H1 (cell line): ENCODE measurements at regions not wholly inside any gene's neighbourhood (a gene's known extent, or its start where the extent isn't known, plus 50 kb on each side); places are given as distances from the start of the nearest gene placed in this dataset.
A peak's percentile ranks its signal among the peaks of the same experiment; 100 is the strongest.

Source experiments
- CTCF ChIA-PET: fragments of 300-600 bp; sonication (Branson Sonifier 250); formaldehyde crosslinking; loops from one replicate; lab custom pipeline; 2021; ENCODE audit not compliant: partially characterized antibody; lab: Charles Lee
- POLR2A ChIA-PET: fragments of 300-600 bp; sonication (Branson Sonifier 250); formaldehyde crosslinking; loops from one replicate; lab custom pipeline; 2021; ENCODE audit warnings: inconsistent platforms; ENCODE audit not compliant: partially characterized antibody; lab: Charles Lee
- DNase-seq, 2 experiments: peaks; one replicate each; pipeline versions ENCODE4 v3.0.0 to v3.0.0-alpha.2; 2010 to 2022; ENCODE audit warnings: low spot score in 2 of 2, low read depth in 1 of 2, mixed read lengths in 1 of 2
- FAIRE-seq: peaks from 2 replicates; lab custom pipeline; 2011; peaks lifted over from hg19 to GRCh38; lab: Jason Lieb, UNC
- H2AFZ ChIP-seq: 2 replicates; pipeline ENCODE4 v1.8.1; 2012; ENCODE audit warnings: low read length, inconsistent platforms
- H2AK5ac ChIP-seq: 2 replicates; pipeline ENCODE4 v1.6.1; 2013; ENCODE audit warnings: low read depth, low read length
- H2BK120ac ChIP-seq: replicated peaks from 2 replicates; pipeline ENCODE3; 2013; ENCODE audit warnings: low read depth, low read length, inconsistent platforms
- H2BK12ac ChIP-seq: 2 replicates; pipeline ENCODE4 v1.6.1; 2013; ENCODE audit warnings: low read depth, low read length
- H2BK15ac ChIP-seq: 2 replicates; pipeline ENCODE4 v1.6.1; 2013; ENCODE audit warnings: low read length
- H2BK20ac ChIP-seq: 2 replicates; pipeline ENCODE4 v1.6.1; 2013; ENCODE audit warnings: low read length
- H2BK5ac ChIP-seq: 2 replicates; pipeline ENCODE4 v1.6.1; 2013; ENCODE audit warnings: low read depth, low read length
- H3K14ac ChIP-seq: 2 replicates; pipeline ENCODE4 v1.6.1; 2013; ENCODE audit warnings: inconsistent platforms; ENCODE audit not compliant: insufficient read length
- H3K18ac ChIP-seq: 2 replicates; pipeline ENCODE4 v1.6.1; 2013; ENCODE audit warnings: low read length; ENCODE audit errors: extremely low read depth
- H3K23ac ChIP-seq: 2 replicates; pipeline ENCODE4 v1.6.1; 2013; ENCODE audit warnings: inconsistent platforms; ENCODE audit not compliant: insufficient read length
- H3K23me2 ChIP-seq: 2 replicates; pipeline ENCODE4 v1.6.1; 2013; ENCODE audit warnings: low read depth, low read length
- H3K27ac ChIP-seq: 2 replicates; pipeline ENCODE4 v1.6.1; 2011; ENCODE audit warnings: low read depth, low read length, inconsistent platforms
- H3K27me3 ChIP-seq, 4 experiments: replicated peaks in 1 of 4; 1 replicate in 1 of 4; 2 replicates in 3 of 4; pipeline versions ENCODE4 v1.6.1 to v1.8.1; 2011 to 2013; ENCODE audit warnings: low read length in 3 of 4, mild to moderate bottlenecking in 3 of 4, inconsistent platforms in 2 of 4, mixed read lengths in 2 of 4, moderate library complexity in 1 of 4; ENCODE audit not compliant: control insufficient read depth in 3 of 4, insufficient read depth in 3 of 4; ENCODE audit errors: extremely low read depth in 1 of 4
- H3K36me3 ChIP-seq, 4 experiments: 2 replicates each; pipeline versions ENCODE4 v1.6.1 to v1.8.1; 2011 to 2013; ENCODE audit warnings: mild to moderate bottlenecking in 4 of 4, low read length in 3 of 4, moderate library complexity in 2 of 4, control low read depth in 1 of 4, inconsistent platforms in 1 of 4; ENCODE audit not compliant: insufficient read depth in 4 of 4, control insufficient read depth in 2 of 4
- H3K4ac ChIP-seq: replicated peaks from 2 replicates; pipeline ENCODE3; 2013; ENCODE audit warnings: low read length, low read depth, mixed read lengths, inconsistent platforms; ENCODE audit not compliant: insufficient read length
- H3K4me1 ChIP-seq, 4 experiments: replicated peaks in 1 of 4; 1 replicate in 1 of 4; 2 replicates in 3 of 4; pipeline versions ENCODE4 v1.6.1 to v1.8.1; 2011 to 2013; ENCODE audit warnings: low read length in 3 of 4, inconsistent platforms in 2 of 4, mixed read lengths in 1 of 4; ENCODE audit not compliant: insufficient read depth in 4 of 4, control insufficient read depth in 3 of 4
- H3K4me2 ChIP-seq, 2 experiments: 2 replicates each; pipeline versions ENCODE4 v1.6.1 to v1.8.1; 2011 to 2013; ENCODE audit warnings: low read depth in 2 of 2, low read length in 2 of 2, control low read depth in 1 of 2, inconsistent platforms in 1 of 2, mild to moderate bottlenecking in 1 of 2; ENCODE audit not compliant: insufficient read depth in 1 of 2
- H3K4me3 ChIP-seq, 4 experiments: fragments of 200-600, 300-600 bp in 1 of 4; sonication (generic), shearing (Covaris generic), sonication (Bioruptor Twin) in 1 of 4; 2 replicates each; pipeline versions ENCODE4 v1.5.1 to v1.8.1; 2011 to 2016; ENCODE audit warnings: low read length in 4 of 4, low read depth in 3 of 4, control low read depth in 2 of 4, inconsistent platforms in 2 of 4, mild to moderate bottlenecking in 2 of 4, mixed read lengths in 1 of 4, moderate library complexity in 1 of 4; ENCODE audit not compliant: insufficient read depth in 2 of 4; ENCODE audit errors: extremely low read depth in 1 of 4
- H3K56ac ChIP-seq: replicated peaks from 2 replicates; pipeline ENCODE3; 2013; ENCODE audit warnings: low read depth, mild to moderate bottlenecking, mixed read lengths, low read length, inconsistent platforms; ENCODE audit not compliant: insufficient read length
- H3K79me1 ChIP-seq: 2 replicates; pipeline ENCODE4 v1.6.1; 2013; ENCODE audit warnings: low read depth, low read length, control low read depth
- H3K79me2 ChIP-seq, 2 experiments: 2 replicates each; pipeline versions ENCODE4 v1.6.1 to v1.8.1; 2012 to 2013; ENCODE audit warnings: low read length in 2 of 2, mild to moderate bottlenecking in 2 of 2, inconsistent platforms in 1 of 2; ENCODE audit not compliant: insufficient read depth in 2 of 2, control insufficient read depth in 1 of 2
- H3K9ac ChIP-seq, 4 experiments: replicated peaks in 1 of 4; 1 replicate in 1 of 4; 2 replicates in 3 of 4; pipeline versions ENCODE4 v1.6.1 to v1.8.1; 2011 to 2013; ENCODE audit warnings: low read depth in 3 of 4, low read length in 3 of 4, control low read depth in 2 of 4, mild to moderate bottlenecking in 2 of 4, moderate library complexity in 2 of 4, inconsistent platforms in 1 of 4; ENCODE audit errors: extremely low read depth in 1 of 4
- H3K9me3 ChIP-seq, 2 experiments: 2 replicates each; pipeline versions ENCODE4 v1.6.1 to v1.8.1; 2012 to 2013; ENCODE audit warnings: mild to moderate bottlenecking in 2 of 2, moderate library complexity in 2 of 2, control low read depth in 1 of 2, inconsistent platforms in 1 of 2, low read depth in 1 of 2, low read length in 1 of 2, mixed read lengths in 1 of 2; ENCODE audit not compliant: insufficient read depth in 2 of 2
- H4K20me1 ChIP-seq, 2 experiments: replicated peaks in 1 of 2; 2 replicates each; pipeline versions ENCODE3 to v1.8.1; 2011 to 2013; ENCODE audit warnings: inconsistent platforms in 2 of 2, low read length in 2 of 2, mild to moderate bottlenecking in 1 of 2; ENCODE audit not compliant: insufficient read depth in 2 of 2, control insufficient read depth in 1 of 2
- H4K5ac ChIP-seq: 2 replicates; pipeline ENCODE4 v1.6.1; 2013; ENCODE audit warnings: low read length, low read depth, mixed read lengths, inconsistent platforms; ENCODE audit not compliant: insufficient read length
- H4K8ac ChIP-seq: 2 replicates; pipeline ENCODE4 v1.8.0; 2013; ENCODE audit warnings: mild to moderate bottlenecking, moderate library complexity, low read length, inconsistent platforms; ENCODE audit not compliant: insufficient read depth; ENCODE audit errors: extremely low read depth
- H4K91ac ChIP-seq: replicated peaks from 2 replicates; pipeline ENCODE3; 2013; ENCODE audit warnings: low read length, mixed read lengths, inconsistent platforms; ENCODE audit not compliant: insufficient read length
- GTF2F1 ChIP-seq: IDR thresholded peaks from 2 replicates; pipeline ENCODE4 v1.6.1; 2012; ENCODE audit warnings: low read depth, low read length, improper control_type of control experiment, borderline replicate concordance
- WGBS, 2 experiments: shearing (Covaris generic) in 1 of 2; methylation state at CpG; one replicate each; pipeline versions ENCODE4 v1.1.6 to v1.1.7; 2013 to 2015; ENCODE audit warnings: low lambda C conversion rate in 2 of 2, mixed read lengths in 2 of 2, inconsistent platforms in 1 of 2, low coverage in 1 of 2, missing lambda C conversion rate in 1 of 2; ENCODE audit not compliant: insufficient replicate concordance in 2 of 2, insufficient coverage in 1 of 2, insufficient read length in 1 of 2; ENCODE audit errors: extremely low coverage in 1 of 2, missing lambda C conversion rate in 1 of 2; 5-methylcytosine and 5-hydroxymethylcytosine counted together

DNA sequence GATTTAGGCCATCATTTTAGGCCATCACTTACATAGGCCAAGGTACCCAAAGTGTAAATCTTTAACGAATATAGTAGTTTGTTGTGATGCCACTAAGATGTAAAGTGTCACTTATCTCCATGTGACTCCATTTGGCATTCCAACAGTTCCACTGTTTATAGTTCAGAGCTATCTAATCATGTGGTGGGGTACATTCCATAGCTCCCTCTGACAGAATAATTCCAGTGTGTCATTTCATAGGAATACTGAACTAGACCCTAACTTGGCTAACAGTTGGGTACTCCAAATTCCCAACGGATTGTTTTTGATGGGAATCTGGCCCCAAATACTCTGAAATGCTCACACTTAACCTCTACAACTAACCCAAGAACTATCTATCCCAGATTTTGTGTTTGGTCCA lies 76.7 kb upstream of the FST start:
- H3K4me1 ChIP-seq: no peaks in the 10 kb centered on the region
- H3K23me2 ChIP-seq: no peaks in the 10 kb centered on the region
- H3K27me3 ChIP-seq: no peaks in the 10 kb centered on the region
- H3K9me3 ChIP-seq: no peaks in the 10 kb centered on the region; a peak in 1 of 4 replicates
- H2BK120ac ChIP-seq: no peak overlapping the region
- H4K91ac ChIP-seq: no peak overlapping the region
- H3K79me2 ChIP-seq: no peaks in the 10 kb centered on the region
- WGBS, 2 experiments: 91% methylated on average over 2 of the region's 2 CpGs; no CpG with 5 or more reads in 1 of the 2 experiments
- no peak overlapping the region for H2BK15ac ChIP-seq
- H3K9ac ChIP-seq: no peak overlapping the region
- no peak overlapping the region for H3K4ac ChIP-seq
- H3K4me2 ChIP-seq: no peak overlapping the region
- no peak overlapping the region for H4K5ac ChIP-seq
- TF ChIP-seq GTF2F1: no peak
- H3K79me1 ChIP-seq: no peaks in the 10 kb centered on the region
- H3K4me3 ChIP-seq: no peak overlapping the region
- no peaks in the 10 kb centered on the region for H4K20me1 ChIP-seq
- DNase-seq (no peak), FAIRE-seq (no peak)
- H2AFZ ChIP-seq: peak overlapping the region; percentile 53; the same call in 1 of the 2 replicates
- H3K56ac ChIP-seq: no peak overlapping the region
- H3K23ac ChIP-seq: no peak overlapping the region
- no peak overlapping the region for H2BK20ac ChIP-seq
- no peak overlapping the region for H2BK12ac ChIP-seq
- no peak overlapping the region for H3K14ac ChIP-seq
- H3K18ac ChIP-seq: no peak overlapping the region
- H3K27ac ChIP-seq: no peak overlapping the region
- no peaks in the 10 kb centered on the region for H3K36me3 ChIP-seq
- ChIA-PET POLR2A (no interaction called here), CTCF (no interaction called here)
- no peak overlapping the region for H4K8ac ChIP-seq
- H2BK5ac ChIP-seq: no peak overlapping the region
- H2AK5ac ChIP-seq: no peak overlapping the region
